Activated CD4-positive, alpha-beta T cell treated with anti-CD3 and anti-CD28 coated beads, Interleukin-2, Interleukin-6, amounts not matched to agents 100 ng/mL and 50 ng/mL, durations not matched to agents 16 hours and 8 hours (primary cell): ENCODE measurements at regions not wholly inside any gene's neighbourhood (a gene's known extent, or its start where the extent isn't known, plus 50 kb on each side); places are given as distances from the start of the nearest gene placed in this dataset.

Experiments used
- DNase-seq: peaks from one replicate; pipeline ENCODE4 v3.0.0-alpha.2; 2020

GRCh38 chr1:198865319-198865718, 226.5 kb downstream of the PTPRC start:
- DNase-seq: no peak

DNA sequence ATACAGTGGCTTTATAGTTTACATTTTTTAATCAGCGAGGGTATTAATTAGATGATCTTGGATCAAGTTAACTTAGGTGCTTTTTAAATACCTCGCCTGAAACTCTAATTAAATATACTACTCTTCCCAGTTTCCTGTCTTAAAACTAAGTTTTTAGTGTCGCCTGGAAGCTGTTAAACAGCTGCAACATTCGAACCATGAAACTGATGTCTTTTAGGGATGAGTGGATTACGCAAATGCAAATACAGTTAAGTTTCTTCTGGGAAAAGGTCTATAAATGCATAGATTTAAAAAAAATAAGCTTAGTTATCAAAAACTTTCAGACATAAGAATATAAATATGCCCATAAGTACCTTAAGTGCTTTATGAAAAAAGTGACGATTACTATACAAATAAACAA, 228.3 kb downstream of the PTPRC start:
- DNase-seq: no peak

- DNase-seq: no peak
These were observed 234.9 kb downstream of the PTPRC start for GRCh38 chr1:198873696-198874230.

GRCh38 chr1:198876371-198876871, 237.6 kb downstream of the PTPRC start:
- no peak for DNase-seq

GRCh38 chr1:198878566-198878965, 239.7 kb downstream of the PTPRC start:
- no peak for DNase-seq

DNA sequence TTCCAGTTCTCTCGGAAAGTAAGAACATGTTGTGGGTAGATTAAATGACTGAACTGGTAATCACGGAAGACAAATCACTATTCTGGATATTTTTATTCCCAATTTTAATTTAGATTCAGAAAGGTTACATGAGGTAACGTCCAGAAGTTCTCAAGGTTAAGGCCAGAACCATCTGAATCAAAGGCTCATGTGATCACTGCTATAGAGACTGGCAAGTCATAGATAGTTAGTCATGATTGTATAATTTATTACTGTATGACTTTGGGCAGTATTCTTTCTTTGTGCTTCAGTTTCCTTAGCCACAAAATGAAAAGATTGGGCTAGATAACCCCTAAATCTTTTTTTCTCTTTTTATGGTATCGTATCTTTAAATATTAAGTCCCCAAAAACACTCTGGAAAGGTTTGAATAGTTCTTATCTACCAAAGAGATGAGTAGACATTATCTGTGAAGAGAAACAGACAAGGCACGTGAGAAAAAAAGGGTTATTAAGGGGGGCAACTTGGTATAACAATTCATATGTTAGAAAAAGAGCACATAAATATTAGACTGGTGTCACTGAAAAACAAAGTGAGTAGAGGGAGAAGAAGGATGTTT, 241.0 kb downstream of the PTPRC start:
- DNase-seq: no peak

DNA sequence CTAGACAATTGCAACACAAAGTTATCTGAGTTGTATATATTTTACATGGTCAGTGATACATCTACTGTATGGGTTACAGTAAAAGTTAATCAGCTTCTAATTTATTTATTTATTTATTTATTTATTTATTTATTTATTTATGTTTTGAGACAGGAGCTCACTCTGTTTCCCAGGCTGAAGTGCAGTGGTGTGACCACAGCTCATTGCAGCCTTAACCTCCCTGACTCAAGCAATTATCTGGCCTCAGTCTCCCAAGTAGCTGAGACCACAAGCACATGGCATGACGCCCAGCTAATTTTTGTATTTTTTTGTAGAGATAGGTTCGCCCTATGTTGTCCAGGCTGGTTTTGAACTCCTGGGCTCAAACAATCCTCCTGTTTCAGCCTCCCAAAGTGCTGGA, 241.6 kb downstream of the PTPRC start:
- no peak for DNase-seq

GRCh38 chr1:198880818-198881597, 242.2 kb downstream of the PTPRC start:
- DNase-seq: peak; percentile 62

DNA sequence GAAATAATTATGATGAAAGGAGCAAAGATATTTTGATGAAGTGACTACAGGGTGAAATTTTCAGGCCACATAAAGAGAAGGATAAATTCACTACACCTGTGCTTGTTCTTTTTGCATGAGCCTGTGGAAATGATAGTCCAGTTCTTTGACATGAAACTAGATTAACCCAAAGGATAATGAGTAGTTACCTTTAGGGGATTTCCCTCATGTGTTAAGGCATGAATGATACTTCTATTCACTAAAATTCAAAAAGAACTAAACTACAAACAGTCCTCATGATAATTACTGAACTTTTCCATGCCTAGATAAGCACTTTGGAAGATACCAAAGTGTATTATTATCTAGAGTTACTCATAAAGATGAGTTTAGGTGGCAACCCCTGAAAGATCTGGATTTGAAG, 244.3 kb downstream of the PTPRC start:
- no peak for DNase-seq

- DNase-seq: no peak
These were observed 249.0 kb downstream of the PTPRC start for GRCh38 chr1:198887866-198888265.

DNA sequence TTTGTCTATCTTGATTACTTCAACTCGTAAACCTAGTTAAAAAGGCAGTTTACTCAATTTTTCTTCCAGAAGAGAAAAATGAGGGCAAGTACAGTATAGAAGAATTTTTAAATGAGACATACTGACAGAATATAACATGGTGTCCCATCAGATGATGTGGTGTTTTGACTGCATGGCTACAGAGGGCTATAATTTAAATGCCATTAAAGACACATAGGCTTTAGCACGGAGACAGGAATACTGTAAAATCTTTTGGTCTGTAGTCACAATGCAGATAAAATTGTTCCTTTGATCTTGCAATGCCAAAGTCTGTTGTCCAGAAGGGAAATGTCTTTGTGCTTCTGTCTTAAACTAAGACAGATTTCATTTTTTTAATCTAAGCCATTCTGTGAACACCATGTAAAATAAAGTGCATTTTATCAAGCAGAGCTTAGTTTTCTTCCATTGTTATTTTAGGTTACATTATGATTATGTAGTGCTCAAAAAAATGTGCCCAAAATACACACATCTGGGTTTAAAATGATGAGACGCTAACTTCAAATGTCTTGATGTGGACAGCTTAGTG, 249.6 kb downstream of the PTPRC start:
- DNase-seq: no peak

DNA sequence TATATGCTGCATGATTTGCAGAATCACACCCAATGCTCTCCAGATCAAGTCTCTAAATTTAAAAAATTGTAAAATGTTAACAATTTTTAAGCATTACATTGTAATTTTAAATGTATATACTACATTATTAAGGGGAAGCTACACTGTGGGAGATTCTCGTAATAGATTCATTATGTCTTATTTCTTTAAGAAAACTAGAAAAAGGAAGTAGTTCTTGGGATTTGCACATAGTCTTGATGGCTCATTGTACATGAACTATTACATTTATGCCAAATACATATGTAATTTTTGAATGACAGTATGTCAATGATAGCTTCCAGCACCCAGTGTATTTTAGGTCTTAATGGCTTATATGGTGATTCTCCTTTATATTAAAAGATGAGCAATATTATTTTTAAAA, 250.3 kb downstream of the PTPRC start:
- no peak for DNase-seq

DNA sequence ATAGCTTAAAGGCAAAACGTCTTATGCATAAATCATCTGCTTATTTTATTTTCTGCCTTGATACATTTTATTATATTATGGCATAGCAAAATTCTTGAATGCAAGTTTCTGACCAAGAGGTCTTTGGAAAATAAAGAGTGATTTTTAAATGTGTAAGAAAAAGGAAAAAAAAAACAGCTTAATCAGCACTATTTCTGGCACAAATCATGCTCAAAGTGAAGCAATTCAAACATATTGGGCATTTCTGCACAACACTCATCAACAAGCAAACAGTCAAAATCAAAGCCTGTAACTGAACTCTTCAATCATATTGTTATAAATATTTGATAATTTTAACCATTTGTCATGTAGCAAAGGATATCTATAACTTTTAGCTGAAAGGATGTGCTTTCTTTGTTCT, 250.9 kb downstream of the PTPRC start:
- DNase-seq: no peak

DNA sequence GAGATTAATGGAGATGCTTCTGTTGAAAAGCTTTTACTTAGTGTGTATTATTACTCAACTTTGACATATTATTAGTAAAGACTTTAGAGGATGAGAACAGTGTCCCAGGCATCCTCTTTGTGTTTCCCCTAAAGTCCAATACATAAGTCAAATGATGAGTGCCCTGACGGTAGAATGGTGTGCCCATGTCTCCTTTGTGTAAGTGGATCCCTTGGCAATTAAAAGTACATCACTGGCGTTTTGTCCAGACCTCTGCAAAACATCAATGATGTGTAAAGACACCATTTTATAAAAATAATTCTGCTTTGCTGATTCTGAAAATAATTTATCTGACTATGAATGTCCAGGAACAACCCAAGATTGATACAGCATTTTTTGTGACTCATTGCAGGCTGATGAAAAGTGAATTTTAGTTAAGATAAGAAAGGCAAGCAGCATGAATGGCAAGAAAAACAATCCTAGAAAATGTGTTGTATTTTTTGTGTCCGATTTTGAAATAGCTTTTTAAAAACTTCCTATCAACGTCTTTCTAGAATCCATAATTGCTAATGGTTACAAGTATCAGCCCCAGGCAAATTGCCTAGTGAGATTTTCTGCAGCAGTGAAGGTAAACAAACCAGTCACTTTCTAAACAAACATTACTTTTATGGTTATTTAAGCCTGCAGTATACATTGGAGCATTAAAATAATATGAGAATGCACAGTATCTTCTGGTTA, 251.5 kb downstream of the PTPRC start:
- no peak for DNase-seq

- no peak for DNase-seq
These were observed 253.2 kb downstream of the PTPRC start for GRCh38 chr1:198892065-198892464.

DNA sequence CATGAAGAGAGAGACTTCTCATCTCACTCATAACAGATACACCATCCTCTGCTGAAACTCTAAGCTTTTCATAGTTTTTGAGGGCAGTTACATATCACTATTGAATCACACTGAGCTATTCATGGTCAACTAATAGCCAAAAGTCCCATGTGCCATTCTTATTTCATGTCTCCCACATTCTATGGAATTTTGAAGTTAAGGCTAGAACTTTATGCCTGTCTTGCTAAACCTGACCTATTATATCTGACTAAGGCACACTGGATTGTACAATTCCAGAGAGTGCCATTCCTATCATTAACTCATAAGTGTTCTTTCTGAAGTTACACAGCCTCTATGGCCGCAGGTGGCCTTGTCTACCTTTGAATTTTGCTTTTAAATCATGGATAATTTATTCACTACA, 254.3 kb downstream of the PTPRC start:
- DNase-seq: no peak

- no peak for DNase-seq
These were observed 255.1 kb downstream of the PTPRC start for GRCh38 chr1:198893763-198894444.

DNA sequence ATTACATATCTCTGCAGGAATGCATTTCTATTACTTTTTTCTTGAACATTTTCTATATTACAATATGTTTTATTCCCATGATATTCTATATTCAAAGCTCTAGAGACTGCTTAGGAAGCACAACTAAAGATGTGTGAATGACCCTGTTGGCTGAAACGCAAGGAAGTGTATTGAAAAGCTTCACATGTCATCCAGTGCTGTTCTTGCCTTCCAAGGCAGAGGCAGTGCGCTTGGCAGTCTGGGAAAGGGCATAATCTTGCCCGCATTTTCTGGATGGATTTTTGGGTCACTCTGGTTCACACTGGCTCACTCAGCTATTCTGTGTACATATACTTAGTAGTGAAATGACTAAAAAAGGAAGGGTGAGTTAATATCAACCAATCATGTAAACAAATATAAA, 262.4 kb downstream of the PTPRC start:
- no peak for DNase-seq

GRCh38 chr1:198902655-198903054, 263.8 kb downstream of the PTPRC start:
- no peak for DNase-seq

DNA sequence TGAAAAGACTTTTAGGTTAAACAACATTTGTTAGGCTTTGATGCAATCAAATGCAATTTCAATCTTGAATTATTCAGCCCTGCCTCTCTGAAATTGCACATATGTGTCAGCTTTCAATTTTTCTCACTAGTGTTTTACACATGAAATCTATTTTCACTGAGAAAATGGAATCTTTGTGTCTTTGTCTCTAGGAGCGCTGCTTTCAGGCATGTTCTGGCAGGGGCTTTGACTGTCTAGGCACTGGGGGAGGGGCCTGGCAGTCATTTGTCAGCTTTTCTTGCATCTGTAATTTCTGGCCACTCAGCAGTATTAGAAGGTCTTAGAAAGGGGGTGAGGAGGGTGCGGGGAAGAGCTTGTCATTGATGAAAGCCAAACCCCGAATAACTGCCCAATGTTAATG, 264.4 kb downstream of the PTPRC start:
- DNase-seq: no peak

- DNase-seq: no peak
These were observed 264.8 kb downstream of the PTPRC start for GRCh38 chr1:198903621-198904020.

- DNase-seq: no peak
These were observed 265.5 kb downstream of the PTPRC start for GRCh38 chr1:198904321-198904720.
